ENCODE measurements at regions not wholly inside any gene's neighbourhood (a gene's known extent, or its start where the extent isn't known, plus 50 kb on each side); places are given as distances from the start of the nearest gene placed in this dataset.

GRCh38 chr12:92032101-92032500 is 113.5 kb downstream of the BTG1 start:
- TF ChIP-seq CTCF (IDR thresholded peaks at IDR 0.05; ENCODE audit: extremely low read depth, missing control alignments): no peak
- DNase-seq (ENCODE audit: low spot score): no peak

GRCh38 chr12:92030618-92031017 is 115.0 kb downstream of the BTG1 start:
- no peak for TF ChIP-seq CTCF (IDR thresholded peaks at IDR 0.05; ENCODE audit: extremely low read depth, missing control alignments)
- DNase-seq (ENCODE audit: low spot score): peak; percentile 38

- no peak for DNase-seq (ENCODE audit: low spot score)
- TF ChIP-seq CTCF (IDR thresholded peaks at IDR 0.05; ENCODE audit: extremely low read depth, missing control alignments): no peak
These were observed 115.6 kb downstream of the BTG1 start for GRCh38 chr12:92029902-92030586.

- TF ChIP-seq CTCF (IDR thresholded peaks at IDR 0.05; ENCODE audit: extremely low read depth, missing control alignments): no peak
- DNase-seq (ENCODE audit: low spot score): no peak
These were observed 116.5 kb downstream of the BTG1 start for GRCh38 chr12:92029136-92029535.

GRCh38 chr12:92028441-92028709 is 117.3 kb downstream of the BTG1 start:
- no peak for TF ChIP-seq CTCF (IDR thresholded peaks at IDR 0.05; ENCODE audit: extremely low read depth, missing control alignments)
- DNase-seq (ENCODE audit: low spot score): no peak

GRCh38 chr12:92027701-92028440 is 117.8 kb downstream of the BTG1 start:
- TF ChIP-seq CTCF (IDR thresholded peaks at IDR 0.05; ENCODE audit: extremely low read depth, missing control alignments): no peak
- no peak for DNase-seq (ENCODE audit: low spot score)

GRCh38 chr12:92027243-92027642 is 118.4 kb downstream of the BTG1 start:
- no peak for DNase-seq (ENCODE audit: low spot score)

More at GRCh38 chr12:92027243-92027642, 118.4 kb downstream of the BTG1 start:
- no peak for TF ChIP-seq CTCF (IDR thresholded peaks at IDR 0.05; ENCODE audit: extremely low read depth, missing control alignments)
